Esophagus muscularis mucosa (tissue), 4 donors: ENCODE measurements at regions not wholly inside any gene's neighbourhood (a gene's known extent, or its start where the extent isn't known, plus 50 kb on each side); places are given as distances from the start of the nearest gene placed in this dataset.

Experiments
- DNase-seq: peaks from one replicate; pipeline ENCODE4 v3.0.0-alpha.2; 2017; ENCODE audit errors: extremely low spot score
- H3K27ac ChIP-seq, 4 donors: fragments of 200-600 bp; sonication (generic); replicated peaks in 1 of 4; 1 replicate in 3 of 4; 2 replicates in 1 of 4; pipeline ENCODE4 v1.5.1; 2016 to 2019; ENCODE audit warnings: mild to moderate bottlenecking in 1 of 4
- H3K27me3 ChIP-seq, 4 donors: fragments of 200-600 bp; sonication (generic); one replicate each; pipeline versions ENCODE4 v1.5.1 to v1.6.0; 2016 to 2019
- H3K36me3 ChIP-seq, 4 donors: fragments of 200-600 bp; sonication (generic); one replicate each; pipeline ENCODE4 v1.5.1; 2016 to 2019
- H3K4me1 ChIP-seq, 4 donors: fragments of 200-600 bp; sonication (generic); one replicate each; pipeline ENCODE4 v1.5.1; 2016 to 2019
- H3K4me3 ChIP-seq, 4 donors: fragments of 200-600 bp; sonication (generic); 1 replicate in 2 of 4; 2 replicates in 2 of 4; pipeline ENCODE4 v1.5.1; 2016 to 2019; ENCODE audit warnings: mild to moderate bottlenecking in 4 of 4, moderate library complexity in 1 of 4
- H3K9me3 ChIP-seq, 4 donors: fragments of 200-600 bp; sonication (generic); 1 replicate in 3 of 4; 2 replicates in 1 of 4; pipeline ENCODE4 v1.5.1; 2016 to 2019
- CTCF ChIP-seq, 3 experiments: fragments of 200-600 bp in 2 of 3; fragments of 450-650 bp in 1 of 3; sonication (generic) in 2 of 3; IDR thresholded peaks; one replicate each; pipeline ENCODE4 v1.5.1; 2017 to 2019; ENCODE audit warnings: antibody characterized with exemption in 3 of 3, mild to moderate bottlenecking in 2 of 3, moderate library complexity in 1 of 3
- EP300 ChIP-seq: sonication (generic); formaldehyde crosslinking; IDR thresholded peaks from one replicate; pipeline ENCODE4 v1.6.1; 2017; ENCODE audit warnings: antibody characterized with exemption
- POLR2A ChIP-seq: fragments of 450-650 bp; IDR thresholded peaks from one replicate; pipeline ENCODE4 v1.6.1; 2017; ENCODE audit warnings: antibody characterized with exemption, moderate library complexity, mild to moderate bottlenecking, low read depth
- POLR2AphosphoS5 ChIP-seq, 2 donors: sonication (generic); formaldehyde crosslinking; IDR thresholded peaks; one replicate each; pipeline ENCODE4 v1.6.1; 2017; ENCODE audit warnings: antibody characterized with exemption in 2 of 2
- WGBS: methylation state at CpG from one replicate; pipeline ENCODE4 v1.1.5; 2018; 5-methylcytosine and 5-hydroxymethylcytosine counted together
- intact Hi-C: fragments of 100-400 bp; cut with DNase I; formaldehyde crosslinking; loops from one replicate; pipeline ENCODE4 v1.15.1; 2023

- H3K9me3 ChIP-seq = no peaks in the 10 kb centered on the region
- intact Hi-C loops = no loop called here
- H3K27ac ChIP-seq = peak overlapping the region; percentile 1 to 45 (median 40)
These were observed 95.9 kb upstream of the RPS6KA3 start for GRCh38 chrX:20362268-20363267.

GRCh38 chrX:20361890-20362262, 95.2 kb upstream of the RPS6KA3 start:
- Histone ChIP-seq H3K36me3 (no peaks in the 10 kb centered on the region), H3K9me3 (no peaks in the 10 kb centered on the region), H3K27me3 (no peaks in the 10 kb centered on the region), H3K27ac (peak overlapping the region in 1 of 4 donors; percentile 39), H3K4me3 (no peak overlapping the region), H3K4me1 (peaks cover 4 to 10% (median 9%) of the 10 kb centered on the region in 4 donors)
- intact Hi-C loops = no loop called here
- DNase-seq = no peak
- WGBS = 60% methylated on average over 4 of the region's 4 CpGs
- TF ChIP-seq POLR2A (no peak), CTCF (IDR thresholded peaks at IDR 0.05) (no peak), EP300 (no peak)

More at GRCh38 chrX:20362268-20363267, 95.9 kb upstream of the RPS6KA3 start:
- TF ChIP-seq POLR2A = no peak
- TF ChIP-seq CTCF (IDR thresholded peaks at IDR 0.05) = no peak
- TF ChIP-seq EP300 = no peak
- no peak for TF ChIP-seq POLR2AphosphoS5 (IDR thresholded peaks at IDR 0.05)
- peaks cover 4 to 10% (median 9%) of the 10 kb centered on the region in 4 donors for H3K4me1 ChIP-seq
- DNase-seq = no peak
- no peak overlapping the region for H3K4me3 ChIP-seq
- H3K27me3 ChIP-seq = no peaks in the 10 kb centered on the region
- no peaks in the 10 kb centered on the region for H3K36me3 ChIP-seq
- 59% methylated on average over 19 of the region's 19 CpGs for WGBS

GRCh38 chrX:20361081-20361889, 94.6 kb upstream of the RPS6KA3 start:
- no peaks in the 10 kb centered on the region for H3K36me3 ChIP-seq
- TF ChIP-seq CTCF (IDR thresholded peaks at IDR 0.05) (no peak), POLR2A (no peak), EP300 (no peak), POLR2AphosphoS5 (IDR thresholded peaks at IDR 0.05) (no peak)
- H3K27ac ChIP-seq = no peak overlapping the region
- whole genome bisulfite sequencing = 76% methylated on average over 8 of the region's 8 CpGs
- peaks cover 4 to 10% (median 9%) of the 10 kb centered on the region in 4 donors for H3K4me1 ChIP-seq
- no peaks in the 10 kb centered on the region for H3K9me3 ChIP-seq
- intact Hi-C loops = no loop called here
- H3K4me3 ChIP-seq = no peak overlapping the region
- DNase-seq = no peak
- no peaks in the 10 kb centered on the region for H3K27me3 ChIP-seq

GRCh38 chrX:20355187-20355586, 88.5 kb upstream of the RPS6KA3 start:
- H3K27me3 ChIP-seq = no peaks in the 10 kb centered on the region
- H3K4me1 ChIP-seq = no peaks in the 10 kb centered on the region
- DNase-seq = no peak
- TF ChIP-seq POLR2AphosphoS5 (IDR thresholded peaks at IDR 0.05) = no peak
- TF ChIP-seq CTCF (IDR thresholded peaks at IDR 0.05) = no peak
- TF ChIP-seq POLR2A = no peak
- TF ChIP-seq EP300 = no peak
- no peak overlapping the region for H3K4me3 ChIP-seq
- H3K27ac ChIP-seq = no peak overlapping the region
- no peaks in the 10 kb centered on the region for H3K9me3 ChIP-seq
- intact Hi-C loops = no loop called here
- no peaks in the 10 kb centered on the region for H3K36me3 ChIP-seq
- WGBS = 74% methylated on average over 7 of the region's 7 CpGs
